Esophagus muscularis mucosa (tissue), 4 donors: ENCODE measurements at regions not wholly inside any gene's neighbourhood (a gene's known extent, or its start where the extent isn't known, plus 50 kb on each side); places are given as distances from the start of the nearest gene placed in this dataset.

Experiments used
- DNase-seq: peaks from one replicate; pipeline ENCODE4 v3.0.0-alpha.2; 2017; ENCODE audit errors: extremely low spot score
- H3K27ac ChIP-seq, 4 donors: fragments of 200-600 bp; sonication (generic); replicated peaks in 1 of 4; 1 replicate in 3 of 4; 2 replicates in 1 of 4; pipeline ENCODE4 v1.5.1; 2016 to 2019; ENCODE audit warnings: mild to moderate bottlenecking in 1 of 4
- H3K27me3 ChIP-seq, 4 donors: fragments of 200-600 bp; sonication (generic); one replicate each; pipeline versions ENCODE4 v1.5.1 to v1.6.0; 2016 to 2019
- H3K36me3 ChIP-seq, 4 donors: fragments of 200-600 bp; sonication (generic); one replicate each; pipeline ENCODE4 v1.5.1; 2016 to 2019
- H3K4me1 ChIP-seq, 4 donors: fragments of 200-600 bp; sonication (generic); one replicate each; pipeline ENCODE4 v1.5.1; 2016 to 2019
- H3K4me3 ChIP-seq, 4 donors: fragments of 200-600 bp; sonication (generic); 1 replicate in 2 of 4; 2 replicates in 2 of 4; pipeline ENCODE4 v1.5.1; 2016 to 2019; ENCODE audit warnings: mild to moderate bottlenecking in 4 of 4, moderate library complexity in 1 of 4
- H3K9me3 ChIP-seq, 4 donors: fragments of 200-600 bp; sonication (generic); 1 replicate in 3 of 4; 2 replicates in 1 of 4; pipeline ENCODE4 v1.5.1; 2016 to 2019
- CTCF ChIP-seq, 3 experiments: fragments of 200-600 bp in 2 of 3; fragments of 450-650 bp in 1 of 3; sonication (generic) in 2 of 3; IDR thresholded peaks; one replicate each; pipeline ENCODE4 v1.5.1; 2017 to 2019; ENCODE audit warnings: antibody characterized with exemption in 3 of 3, mild to moderate bottlenecking in 2 of 3, moderate library complexity in 1 of 3
- EP300 ChIP-seq: sonication (generic); formaldehyde crosslinking; IDR thresholded peaks from one replicate; pipeline ENCODE4 v1.6.1; 2017; ENCODE audit warnings: antibody characterized with exemption
- POLR2A ChIP-seq: fragments of 450-650 bp; IDR thresholded peaks from one replicate; pipeline ENCODE4 v1.6.1; 2017; ENCODE audit warnings: antibody characterized with exemption, moderate library complexity, mild to moderate bottlenecking, low read depth
- POLR2AphosphoS5 ChIP-seq, 2 donors: sonication (generic); formaldehyde crosslinking; IDR thresholded peaks; one replicate each; pipeline ENCODE4 v1.6.1; 2017; ENCODE audit warnings: antibody characterized with exemption in 2 of 2
- WGBS: methylation state at CpG from one replicate; pipeline ENCODE4 v1.1.5; 2018; 5-methylcytosine and 5-hydroxymethylcytosine counted together
- intact Hi-C: fragments of 100-400 bp; cut with DNase I; formaldehyde crosslinking; loops from one replicate; pipeline ENCODE4 v1.15.1; 2023

DNA sequence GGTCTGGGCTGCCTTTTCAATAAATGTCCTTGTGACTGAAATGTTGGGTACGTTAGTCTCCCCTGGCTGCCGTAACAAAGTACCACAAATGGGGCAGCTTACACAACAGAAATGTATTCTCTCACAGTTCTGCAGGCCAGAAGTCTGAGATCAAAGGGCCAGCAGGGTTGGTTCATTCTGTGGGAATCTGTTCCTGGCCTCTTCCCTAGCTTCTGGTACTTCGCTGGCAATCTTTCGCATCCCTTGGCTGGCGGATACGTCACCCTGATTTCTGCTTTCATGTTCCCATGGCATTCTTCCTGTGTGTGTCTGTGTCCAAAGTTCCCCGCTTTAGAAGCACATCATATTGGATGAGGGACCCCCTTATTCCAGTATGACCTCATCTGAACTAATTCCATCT, 95.8 kb upstream of the NCOR2 start:
- TF ChIP-seq POLR2AphosphoS5 (IDR thresholded peaks at IDR 0.05) (no peak), CTCF (IDR thresholded peaks at IDR 0.05) (no peak), EP300 (no peak), POLR2A (no peak)
- no peaks in the 10 kb centered on the region for H3K36me3 ChIP-seq
- 93% methylated on average over 6 of the region's 7 CpGs for WGBS
- H3K9me3 ChIP-seq = peaks cover 0 to 10% (median 5%) of the 10 kb centered on the region in 4 donors
- H3K27ac ChIP-seq = peak overlapping the region in 1 of 4 donors; percentile 47
- H3K27me3 ChIP-seq = no peaks in the 10 kb centered on the region
- no peak for DNase-seq
- intact Hi-C loops = no loop called here
- no peak overlapping the region for H3K4me3 ChIP-seq
- H3K4me1 ChIP-seq = peaks cover 3 to 20% (median 16%) of the 10 kb centered on the region in 4 donors

DNA sequence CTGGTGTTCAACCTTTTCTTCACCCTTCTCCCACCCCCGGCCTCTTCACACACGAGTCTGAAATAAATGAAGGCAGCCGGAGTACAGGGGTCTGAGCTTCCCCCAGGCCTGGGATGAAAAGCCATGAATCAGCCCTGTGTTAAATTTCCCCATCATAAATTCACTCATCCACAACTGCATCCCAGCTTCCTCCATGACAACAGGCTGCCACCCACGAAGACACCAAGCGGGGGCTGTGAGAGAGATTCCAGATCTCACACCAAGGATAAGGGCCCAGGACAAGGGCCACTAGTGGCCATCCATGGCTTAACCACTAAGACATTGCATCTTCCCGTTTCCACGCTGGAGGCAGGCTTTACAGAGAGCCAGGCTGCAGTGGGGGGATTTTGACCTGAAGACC, 93.9 kb upstream of the NCOR2 start:
- 90% methylated on average over 7 of the region's 7 CpGs for WGBS
- Histone ChIP-seq H3K27ac (no peak overlapping the region), H3K4me3 (no peak overlapping the region), H3K4me1 (peaks cover 4 to 17% (median 14%) of the 10 kb centered on the region in 4 donors), H3K9me3 (peaks cover 0 to under 1% (median under 1%) of the 10 kb centered on the region in 4 donors), H3K27me3 (no peaks in the 10 kb centered on the region), H3K36me3 (no peaks in the 10 kb centered on the region)
- intact Hi-C loops = no loop called here
- TF ChIP-seq EP300 (no peak), POLR2AphosphoS5 (IDR thresholded peaks at IDR 0.05) (no peak), CTCF (IDR thresholded peaks at IDR 0.05) (no peak), POLR2A (no peak)
- no peak for DNase-seq

DNA sequence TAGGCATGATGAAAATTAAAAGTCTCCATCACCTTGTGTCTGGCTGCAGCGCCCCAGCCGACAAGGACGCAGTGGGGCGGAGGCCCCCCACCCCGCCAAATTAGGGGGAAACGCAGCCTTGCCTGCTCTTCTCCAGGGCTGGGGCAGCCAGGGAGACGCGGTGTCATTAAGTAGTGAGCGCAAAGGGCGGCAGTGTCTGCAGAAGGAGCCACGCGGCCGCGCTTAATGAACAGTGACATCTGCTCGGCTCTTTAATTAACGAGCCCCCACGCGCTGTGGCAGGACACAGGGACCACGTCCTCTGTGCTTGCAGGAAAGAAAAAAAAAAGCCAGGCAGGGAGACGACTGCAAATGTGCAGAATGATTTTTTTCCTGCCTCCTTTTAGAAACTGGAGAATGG, 93.4 kb upstream of the NCOR2 start:
- Histone ChIP-seq H3K9me3 (no peaks in the 10 kb centered on the region), H3K36me3 (no peaks in the 10 kb centered on the region), H3K27ac (no peak overlapping the region), H3K4me1 (peaks cover 9 to 22% (median 19%) of the 10 kb centered on the region in 4 donors), H3K27me3 (no peaks in the 10 kb centered on the region), H3K4me3 (no peak overlapping the region)
- intact Hi-C loops = no loop called here
- TF ChIP-seq EP300 = no peak
- no peak for TF ChIP-seq POLR2AphosphoS5 (IDR thresholded peaks at IDR 0.05)
- no peak for TF ChIP-seq POLR2A
- TF ChIP-seq CTCF (IDR thresholded peaks at IDR 0.05) = no peak
- WGBS = 75% methylated on average over 20 of the region's 20 CpGs
- DNase-seq = no peak

DNA sequence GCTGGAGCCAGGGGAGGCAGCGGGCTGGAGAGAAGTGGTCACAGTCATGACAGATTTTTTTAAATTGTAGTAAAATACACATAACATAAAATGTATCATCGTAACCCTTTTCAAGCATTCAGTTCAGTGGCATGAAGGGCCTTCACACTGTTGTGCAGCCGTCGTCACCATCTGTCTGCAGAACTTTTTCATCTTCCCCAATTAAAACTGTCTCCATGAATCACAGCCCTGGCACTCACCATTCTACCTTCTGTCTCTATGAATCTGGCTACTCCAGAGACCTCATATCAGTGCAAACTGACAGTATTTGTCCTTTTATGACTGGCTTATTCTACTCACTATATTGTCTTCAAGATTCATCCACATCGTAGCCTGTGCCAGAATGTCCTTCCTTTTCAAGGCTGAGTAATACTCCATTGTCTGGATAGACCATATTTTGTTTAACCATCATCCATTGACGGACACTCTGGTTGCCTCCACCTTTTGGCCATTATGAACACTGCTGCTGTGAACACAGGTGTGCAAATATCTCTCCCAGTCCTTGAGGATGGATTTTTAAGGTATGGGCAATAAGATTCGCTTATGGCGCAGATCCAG, 91.5 kb upstream of the NCOR2 start:
- TF ChIP-seq EP300 (no peak), POLR2AphosphoS5 (IDR thresholded peaks at IDR 0.05) (no peak), CTCF (IDR thresholded peaks at IDR 0.05) (no peak), POLR2A (no peak)
- Histone ChIP-seq H3K9me3 (no peaks in the 10 kb centered on the region), H3K4me3 (no peak overlapping the region), H3K36me3 (no peaks in the 10 kb centered on the region), H3K4me1 (peaks cover 26 to 40% (median 38%) of the 10 kb centered on the region in 4 donors), H3K27ac (no peak overlapping the region), H3K27me3 (no peaks in the 10 kb centered on the region)
- 94% methylated on average over 8 of the region's 8 CpGs for WGBS
- no peak for DNase-seq
- intact Hi-C loops = loop anchor here (5.0 kb wide), 1 partner anchor 63 kb away; no protein-coding TSS in a partner anchor

- no peak for DNase-seq
- peaks cover 26 to 40% (median 38%) of the 10 kb centered on the region in 4 donors for H3K4me1 ChIP-seq
- H3K4me3 ChIP-seq = no peak overlapping the region
- intact Hi-C loops = loop anchor here (5.0 kb wide), 1 partner anchor 64 kb away; no protein-coding TSS in a partner anchor
- 90% methylated on average over 4 of the region's 4 CpGs for WGBS
- no peaks in the 10 kb centered on the region for H3K36me3 ChIP-seq
- no peaks in the 10 kb centered on the region for H3K27me3 ChIP-seq
- H3K9me3 ChIP-seq = no peaks in the 10 kb centered on the region
- no peak for TF ChIP-seq POLR2A
- TF ChIP-seq EP300 = no peak
- no peak for TF ChIP-seq CTCF (IDR thresholded peaks at IDR 0.05)
- no peak for TF ChIP-seq POLR2AphosphoS5 (IDR thresholded peaks at IDR 0.05)
- no peak overlapping the region for H3K27ac ChIP-seq
Observed at GRCh38 chr12:124658302-124658701, 90.9 kb upstream of the NCOR2 start.
